ENCODE measurements at regions not wholly inside any gene's neighbourhood (a gene's known extent, or its start where the extent isn't known, plus 50 kb on each side); places are given as distances from the start of the nearest gene placed in this dataset.

DNA sequence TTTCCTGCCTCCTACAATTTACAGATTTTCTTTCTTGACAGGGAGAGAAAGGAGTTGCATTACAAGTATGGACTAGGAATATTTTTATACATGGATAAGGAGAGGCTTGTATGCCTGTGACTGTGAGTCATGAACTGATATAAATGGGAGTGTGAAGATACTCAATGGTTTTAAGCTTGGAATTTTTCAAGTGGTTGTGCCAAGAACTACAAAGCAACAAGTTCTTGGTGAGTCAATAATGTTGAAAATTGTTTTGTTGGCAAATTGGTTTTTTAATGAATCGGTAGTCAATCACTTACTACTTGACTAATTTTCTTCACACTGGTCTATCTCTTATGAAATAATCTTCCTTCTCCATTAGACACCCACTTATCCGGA, 58.9 kb upstream of the HMGA2 start:
- no peak for TF ChIP-seq POLR2A (IDR thresholded peaks at IDR 0.05; ENCODE audit: extremely low read depth, insufficient read length)
- TF ChIP-seq, protein P1, sequence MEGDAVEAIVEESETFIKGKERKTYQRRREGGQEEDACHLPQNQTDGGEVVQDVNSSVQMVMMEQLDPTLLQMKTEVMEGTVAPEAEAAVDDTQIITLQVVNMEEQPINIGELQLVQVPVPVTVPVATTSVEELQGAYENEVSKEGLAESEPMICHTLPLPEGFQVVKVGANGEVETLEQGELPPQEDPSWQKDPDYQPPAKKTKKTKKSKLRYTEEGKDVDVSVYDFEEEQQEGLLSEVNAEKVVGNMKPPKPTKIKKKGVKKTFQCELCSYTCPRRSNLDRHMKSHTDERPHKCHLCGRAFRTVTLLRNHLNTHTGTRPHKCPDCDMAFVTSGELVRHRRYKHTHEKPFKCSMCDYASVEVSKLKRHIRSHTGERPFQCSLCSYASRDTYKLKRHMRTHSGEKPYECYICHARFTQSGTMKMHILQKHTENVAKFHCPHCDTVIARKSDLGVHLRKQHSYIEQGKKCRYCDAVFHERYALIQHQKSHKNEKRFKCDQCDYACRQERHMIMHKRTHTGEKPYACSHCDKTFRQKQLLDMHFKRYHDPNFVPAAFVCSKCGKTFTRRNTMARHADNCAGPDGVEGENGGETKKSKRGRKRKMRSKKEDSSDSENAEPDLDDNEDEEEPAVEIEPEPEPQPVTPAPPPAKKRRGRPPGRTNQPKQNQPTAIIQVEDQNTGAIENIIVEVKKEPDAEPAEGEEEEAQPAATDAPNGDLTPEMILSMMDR (IDR thresholded peaks at IDR 0.05; ENCODE audit: low read depth, low read length) = no peak
